CD14-positive monocyte (primary cell): ENCODE measurements at regions not wholly inside any gene's neighbourhood (a gene's known extent, or its start where the extent isn't known, plus 50 kb on each side); places are given as distances from the start of the nearest gene placed in this dataset.

ENCODE experiments used
- DNase-seq, 3 donors: peaks; one replicate each; pipeline ENCODE4 v3.0.0-alpha.2; 2011 to 2022
- H2AFZ ChIP-seq: 2 replicates; pipeline ENCODE4 v1.6.0; 2012; ENCODE audit warnings: mild to moderate bottlenecking, low read depth, low read length, inconsistent platforms; ENCODE audit not compliant: insufficient read depth, poor library complexity, severe bottlenecking
- H3K27ac ChIP-seq, 2 donors: 1 replicate in 1 of 2; 2 replicates in 1 of 2; pipeline ENCODE4 v1.5.1; 2012 to 2013; ENCODE audit warnings: low read length in 2 of 2, control low read depth in 1 of 2, inconsistent platforms in 1 of 2, low read depth in 1 of 2, mild to moderate bottlenecking in 1 of 2
- H3K27me3 ChIP-seq, 2 donors: one replicate each; pipeline versions ENCODE4 v1.6.0 to v1.6.1; 2011 to 2013; ENCODE audit warnings: low read length in 2 of 2; ENCODE audit not compliant: control insufficient read depth in 2 of 2, insufficient read depth in 2 of 2
- H3K36me3 ChIP-seq, 2 donors: replicated peaks in 1 of 2; 1 replicate in 1 of 2; 2 replicates in 1 of 2; pipeline versions ENCODE4 v1.5.1 to v1.6.1; 2012 to 2013; ENCODE audit warnings: low read length in 2 of 2, control low read depth in 1 of 2, inconsistent platforms in 1 of 2, mild to moderate bottlenecking in 1 of 2; ENCODE audit not compliant: insufficient read depth in 2 of 2, control insufficient read depth in 1 of 2
- H3K4me1 ChIP-seq, 2 donors: 1 replicate in 1 of 2; 2 replicates in 1 of 2; pipeline versions ENCODE4 v1.5.1 to v1.6.1; 2012 to 2013; ENCODE audit warnings: low read length in 2 of 2, control low read depth in 1 of 2, inconsistent platforms in 1 of 2, mild to moderate bottlenecking in 1 of 2, moderate library complexity in 1 of 2; ENCODE audit not compliant: insufficient read depth in 2 of 2, control insufficient read depth in 1 of 2
- H3K4me2 ChIP-seq: replicated peaks from 2 replicates; pipeline ENCODE3; 2012; ENCODE audit warnings: low read length, moderate library complexity, mild to moderate bottlenecking; ENCODE audit not compliant: poor library complexity, severe bottlenecking; ENCODE audit errors: extremely low read depth
- H3K4me3 ChIP-seq, 3 experiments: fragments of 200-600 bp in 1 of 3; sonication (generic) in 1 of 3; replicated peaks in 1 of 3; 1 replicate in 2 of 3; 2 replicates in 1 of 3; pipeline ENCODE4 v1.5.1; 2011 to 2013; ENCODE audit warnings: low read length in 3 of 3, mild to moderate bottlenecking in 3 of 3, control low read depth in 2 of 3, low read depth in 2 of 3, inconsistent platforms in 1 of 3, moderate library complexity in 1 of 3
- H3K79me2 ChIP-seq: 2 replicates; pipeline ENCODE4 v1.6.0; 2012; ENCODE audit warnings: mild to moderate bottlenecking, control low read depth, inconsistent platforms, low read length, moderate library complexity; ENCODE audit not compliant: insufficient read depth
- H3K9ac ChIP-seq: 2 replicates; pipeline ENCODE4 v1.6.0; 2017; ENCODE audit warnings: low read length, mild to moderate bottlenecking; ENCODE audit not compliant: insufficient read depth, poor library complexity, severe bottlenecking
- H3K9me3 ChIP-seq, 2 donors: replicated peaks in 1 of 2; 1 replicate in 1 of 2; 2 replicates in 1 of 2; pipeline versions ENCODE4 v1.5.1 to v1.6.1; 2012 to 2013; ENCODE audit warnings: low read length in 2 of 2, control low read depth in 1 of 2; ENCODE audit not compliant: control insufficient read depth in 1 of 2, insufficient read depth in 1 of 2
- H4K20me1 ChIP-seq: 2 replicates; pipeline ENCODE4 v1.6.0; 2012; ENCODE audit warnings: mild to moderate bottlenecking, low read length, control low read depth, moderate library complexity; ENCODE audit not compliant: insufficient read depth
- H3K27ac Mint-ChIP-seq, 7 donors: one replicate each; pipeline ENCODE4 v1.8.0; 2020; ENCODE audit warnings: mild to moderate bottlenecking in 7 of 7, mixed read lengths in 7 of 7, moderate library complexity in 6 of 7, inconsistent platforms in 2 of 7
- H3K27me3 Mint-ChIP-seq, 3 donors: one replicate each; pipeline ENCODE4 v1.8.0; 2021 to 2022; ENCODE audit warnings: low read depth in 3 of 3, mild to moderate bottlenecking in 3 of 3, mixed read lengths in 3 of 3, moderate library complexity in 3 of 3, inconsistent platforms in 1 of 3
- H3K36me3 Mint-ChIP-seq, 2 donors: one replicate each; pipeline ENCODE4 v1.8.0; 2020; ENCODE audit warnings: mixed read lengths in 2 of 2, inconsistent platforms in 1 of 2, mild to moderate bottlenecking in 1 of 2
- H3K4me1 Mint-ChIP-seq: one replicate; pipeline ENCODE4 v1.8.0; 2020; ENCODE audit warnings: mild to moderate bottlenecking, mixed read lengths
- H3K4me3 Mint-ChIP-seq, 2 donors: one replicate each; pipeline ENCODE4 v1.8.0; 2020; ENCODE audit warnings: mild to moderate bottlenecking in 2 of 2, mixed read lengths in 2 of 2, moderate library complexity in 1 of 2
- H3K9me3 Mint-ChIP-seq, 7 donors: one replicate each; pipeline ENCODE4 v1.8.0; 2020 to 2022; ENCODE audit warnings: mixed read lengths in 7 of 7, mild to moderate bottlenecking in 6 of 7, moderate library complexity in 6 of 7, inconsistent platforms in 2 of 7
- WGBS: methylation state at CpG from one replicate; pipeline ENCODE4 v1.1.5; 2013; ENCODE audit warnings: missing lambda C conversion rate; ENCODE audit not compliant: insufficient coverage; 5-methylcytosine and 5-hydroxymethylcytosine counted together
- intact Hi-C, 2 donors: fragments of 100-400 bp; cut with micrococcal nuclease; formaldehyde crosslinking; loops; one replicate each; pipeline versions ENCODE4 v1.15.0 to v1.15.1; 2023
- TF ChIP-seq, protein P1 (sequence below): fragments of 200-600 bp; IDR thresholded peaks from one replicate; pipeline ENCODE4 v1.8.0; 2022; ENCODE audit warnings: antibody characterized with exemption, mild to moderate bottlenecking

DNA sequence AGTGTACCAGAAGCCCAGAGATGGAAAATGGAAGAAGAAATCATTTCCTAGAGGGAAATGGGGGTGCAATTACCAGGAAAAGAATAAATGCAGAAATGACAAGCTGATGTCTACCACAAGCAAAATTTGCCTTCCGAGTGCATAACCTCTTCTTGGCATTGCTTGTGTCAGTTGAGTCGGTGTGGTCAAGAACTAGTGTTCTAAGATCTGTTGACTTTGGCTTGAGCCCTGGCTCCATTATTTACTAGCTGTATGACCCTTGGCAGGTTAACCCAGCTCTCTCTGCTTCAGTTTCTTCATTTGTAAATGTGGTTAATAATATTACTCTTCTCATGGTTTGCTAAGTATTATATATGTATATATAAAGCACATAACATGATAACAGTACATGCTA, 273.0 kb upstream of the IRX5 start:
- H3K9ac ChIP-seq, result no peak overlapping the region
- no peaks in the 10 kb centered on the region for H3K79me2 ChIP-seq
- H3K36me3 Mint-ChIP-seq, result no peaks in the 10 kb centered on the region
- H3K27me3 ChIP-seq, result peaks cover 6 to 25% of the 10 kb centered on the region in 2 donors
- no peak for DNase-seq
- no peak overlapping the region for H3K4me3 Mint-ChIP-seq
- H4K20me1 ChIP-seq, result no peaks in the 10 kb centered on the region
- WGBS, result 100% methylated on average over 1 of the region's 2 CpGs
- no peak overlapping the region for H2AFZ ChIP-seq
- H3K4me1 Mint-ChIP-seq, result peaks cover 13% of the 10 kb centered on the region
- H3K4me2 ChIP-seq, result no peak overlapping the region
- peaks cover 13 to 17% of the 10 kb centered on the region in 2 donors for H3K9me3 ChIP-seq
- TF ChIP-seq, protein P1, sequence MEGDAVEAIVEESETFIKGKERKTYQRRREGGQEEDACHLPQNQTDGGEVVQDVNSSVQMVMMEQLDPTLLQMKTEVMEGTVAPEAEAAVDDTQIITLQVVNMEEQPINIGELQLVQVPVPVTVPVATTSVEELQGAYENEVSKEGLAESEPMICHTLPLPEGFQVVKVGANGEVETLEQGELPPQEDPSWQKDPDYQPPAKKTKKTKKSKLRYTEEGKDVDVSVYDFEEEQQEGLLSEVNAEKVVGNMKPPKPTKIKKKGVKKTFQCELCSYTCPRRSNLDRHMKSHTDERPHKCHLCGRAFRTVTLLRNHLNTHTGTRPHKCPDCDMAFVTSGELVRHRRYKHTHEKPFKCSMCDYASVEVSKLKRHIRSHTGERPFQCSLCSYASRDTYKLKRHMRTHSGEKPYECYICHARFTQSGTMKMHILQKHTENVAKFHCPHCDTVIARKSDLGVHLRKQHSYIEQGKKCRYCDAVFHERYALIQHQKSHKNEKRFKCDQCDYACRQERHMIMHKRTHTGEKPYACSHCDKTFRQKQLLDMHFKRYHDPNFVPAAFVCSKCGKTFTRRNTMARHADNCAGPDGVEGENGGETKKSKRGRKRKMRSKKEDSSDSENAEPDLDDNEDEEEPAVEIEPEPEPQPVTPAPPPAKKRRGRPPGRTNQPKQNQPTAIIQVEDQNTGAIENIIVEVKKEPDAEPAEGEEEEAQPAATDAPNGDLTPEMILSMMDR, result no peak
- no peaks in the 10 kb centered on the region for H3K36me3 ChIP-seq
- H3K4me3 ChIP-seq, result no peak overlapping the region
- peaks cover 9 to 15% (median 12%) of the 10 kb centered on the region in 3 donors for H3K27me3 Mint-ChIP-seq
- H3K9me3 Mint-ChIP-seq, result peaks cover 5 to 25% (median 15%) of the 10 kb centered on the region in 7 donors
- no peak overlapping the region for H3K27ac ChIP-seq
- peaks cover 0 to 7% of the 10 kb centered on the region in 2 donors for H3K4me1 ChIP-seq
- intact Hi-C loops, result no loop called here
- H3K27ac Mint-ChIP-seq, result no peak overlapping the region

DNA sequence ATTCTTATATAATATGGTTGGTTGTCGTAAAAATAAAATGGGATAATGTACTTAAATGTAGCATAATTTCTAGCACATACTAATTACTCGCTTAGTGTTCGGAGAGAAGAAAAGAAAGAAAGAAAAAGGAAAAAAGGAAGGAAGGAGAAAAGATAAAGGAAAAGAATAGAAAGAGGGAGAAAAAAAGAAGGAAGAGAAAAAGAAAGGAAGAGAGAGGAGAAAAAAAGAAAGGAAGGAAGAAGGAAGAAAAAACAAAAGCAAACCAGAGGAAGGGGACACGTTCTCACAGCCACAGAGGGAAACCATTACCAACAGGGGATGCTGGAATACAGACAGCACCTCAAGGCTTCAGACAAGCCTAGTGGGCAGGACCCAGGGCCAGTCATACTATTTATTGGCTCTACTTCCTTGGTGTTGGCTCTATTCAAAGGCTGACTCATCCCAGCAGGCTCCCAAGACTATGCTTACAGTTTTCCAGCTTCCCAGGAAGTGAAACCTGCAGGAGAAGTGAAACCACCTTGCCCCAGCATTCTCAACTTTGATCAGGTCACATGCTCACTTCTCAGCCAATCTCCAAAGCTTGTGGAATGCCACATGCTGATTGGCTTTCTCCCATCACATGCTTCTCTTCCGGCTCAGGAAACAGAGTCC, 273.5 kb upstream of the IRX5 start:
- Histone ChIP-seq H3K9ac (no peak overlapping the region), H2AFZ (no peak overlapping the region), H3K4me3 (no peak overlapping the region), H3K79me2 (no peaks in the 10 kb centered on the region), H3K4me2 (no peak overlapping the region), H3K9me3 (peaks cover 13 to 17% of the 10 kb centered on the region in 2 donors), H4K20me1 (no peaks in the 10 kb centered on the region), H3K4me1 (peaks cover 0 to 7% of the 10 kb centered on the region in 2 donors), H3K36me3 (no peaks in the 10 kb centered on the region), H3K27ac (no peak overlapping the region), H3K27me3 (peaks cover 6 to 25% of the 10 kb centered on the region in 2 donors)
- Mint-ChIP-seq H3K9me3 (peaks cover 5 to 22% (median 13%) of the 10 kb centered on the region in 7 donors), H3K36me3 (no peaks in the 10 kb centered on the region), H3K27ac (no peak overlapping the region), H3K27me3 (peaks cover 9 to 15% (median 10%) of the 10 kb centered on the region in 3 donors), H3K4me3 (no peak overlapping the region), H3K4me1 (peaks cover 13% of the 10 kb centered on the region)
- intact Hi-C loops, result no loop called here
- DNase-seq, result no peak
- no CpG with 5 or more reads among the region's 5 CpGs for WGBS
- TF ChIP-seq, protein P1, result no peak
